CD14-positive monocyte (primary cell): ENCODE measurements at regions not wholly inside any gene's neighbourhood (a gene's known extent, or its start where the extent isn't known, plus 50 kb on each side); places are given as distances from the start of the nearest gene placed in this dataset.

ENCODE experiments used
- DNase-seq, 3 donors: peaks; one replicate each; pipeline ENCODE4 v3.0.0-alpha.2; 2011 to 2022
- H2AFZ ChIP-seq: 2 replicates; pipeline ENCODE4 v1.6.0; 2012; ENCODE audit warnings: mild to moderate bottlenecking, low read depth, low read length, inconsistent platforms; ENCODE audit not compliant: insufficient read depth, poor library complexity, severe bottlenecking
- H3K27ac ChIP-seq, 2 donors: 1 replicate in 1 of 2; 2 replicates in 1 of 2; pipeline ENCODE4 v1.5.1; 2012 to 2013; ENCODE audit warnings: low read length in 2 of 2, control low read depth in 1 of 2, inconsistent platforms in 1 of 2, low read depth in 1 of 2, mild to moderate bottlenecking in 1 of 2
- H3K27me3 ChIP-seq, 2 donors: one replicate each; pipeline versions ENCODE4 v1.6.0 to v1.6.1; 2011 to 2013; ENCODE audit warnings: low read length in 2 of 2; ENCODE audit not compliant: control insufficient read depth in 2 of 2, insufficient read depth in 2 of 2
- H3K36me3 ChIP-seq, 2 donors: replicated peaks in 1 of 2; 1 replicate in 1 of 2; 2 replicates in 1 of 2; pipeline versions ENCODE4 v1.5.1 to v1.6.1; 2012 to 2013; ENCODE audit warnings: low read length in 2 of 2, control low read depth in 1 of 2, inconsistent platforms in 1 of 2, mild to moderate bottlenecking in 1 of 2; ENCODE audit not compliant: insufficient read depth in 2 of 2, control insufficient read depth in 1 of 2
- H3K4me1 ChIP-seq, 2 donors: 1 replicate in 1 of 2; 2 replicates in 1 of 2; pipeline versions ENCODE4 v1.5.1 to v1.6.1; 2012 to 2013; ENCODE audit warnings: low read length in 2 of 2, control low read depth in 1 of 2, inconsistent platforms in 1 of 2, mild to moderate bottlenecking in 1 of 2, moderate library complexity in 1 of 2; ENCODE audit not compliant: insufficient read depth in 2 of 2, control insufficient read depth in 1 of 2
- H3K4me2 ChIP-seq: replicated peaks from 2 replicates; pipeline ENCODE3; 2012; ENCODE audit warnings: low read length, moderate library complexity, mild to moderate bottlenecking; ENCODE audit not compliant: poor library complexity, severe bottlenecking; ENCODE audit errors: extremely low read depth
- H3K4me3 ChIP-seq, 3 experiments: fragments of 200-600 bp in 1 of 3; sonication (generic) in 1 of 3; replicated peaks in 1 of 3; 1 replicate in 2 of 3; 2 replicates in 1 of 3; pipeline ENCODE4 v1.5.1; 2011 to 2013; ENCODE audit warnings: low read length in 3 of 3, mild to moderate bottlenecking in 3 of 3, control low read depth in 2 of 3, low read depth in 2 of 3, inconsistent platforms in 1 of 3, moderate library complexity in 1 of 3
- H3K79me2 ChIP-seq: 2 replicates; pipeline ENCODE4 v1.6.0; 2012; ENCODE audit warnings: mild to moderate bottlenecking, control low read depth, inconsistent platforms, low read length, moderate library complexity; ENCODE audit not compliant: insufficient read depth
- H3K9ac ChIP-seq: 2 replicates; pipeline ENCODE4 v1.6.0; 2017; ENCODE audit warnings: low read length, mild to moderate bottlenecking; ENCODE audit not compliant: insufficient read depth, poor library complexity, severe bottlenecking
- H3K9me3 ChIP-seq, 2 donors: replicated peaks in 1 of 2; 1 replicate in 1 of 2; 2 replicates in 1 of 2; pipeline versions ENCODE4 v1.5.1 to v1.6.1; 2012 to 2013; ENCODE audit warnings: low read length in 2 of 2, control low read depth in 1 of 2; ENCODE audit not compliant: control insufficient read depth in 1 of 2, insufficient read depth in 1 of 2
- H4K20me1 ChIP-seq: 2 replicates; pipeline ENCODE4 v1.6.0; 2012; ENCODE audit warnings: mild to moderate bottlenecking, low read length, control low read depth, moderate library complexity; ENCODE audit not compliant: insufficient read depth
- H3K27ac Mint-ChIP-seq, 7 donors: one replicate each; pipeline ENCODE4 v1.8.0; 2020; ENCODE audit warnings: mild to moderate bottlenecking in 7 of 7, mixed read lengths in 7 of 7, moderate library complexity in 6 of 7, inconsistent platforms in 2 of 7
- H3K27me3 Mint-ChIP-seq, 3 donors: one replicate each; pipeline ENCODE4 v1.8.0; 2021 to 2022; ENCODE audit warnings: low read depth in 3 of 3, mild to moderate bottlenecking in 3 of 3, mixed read lengths in 3 of 3, moderate library complexity in 3 of 3, inconsistent platforms in 1 of 3
- H3K36me3 Mint-ChIP-seq, 2 donors: one replicate each; pipeline ENCODE4 v1.8.0; 2020; ENCODE audit warnings: mixed read lengths in 2 of 2, inconsistent platforms in 1 of 2, mild to moderate bottlenecking in 1 of 2
- H3K4me1 Mint-ChIP-seq: one replicate; pipeline ENCODE4 v1.8.0; 2020; ENCODE audit warnings: mild to moderate bottlenecking, mixed read lengths
- H3K4me3 Mint-ChIP-seq, 2 donors: one replicate each; pipeline ENCODE4 v1.8.0; 2020; ENCODE audit warnings: mild to moderate bottlenecking in 2 of 2, mixed read lengths in 2 of 2, moderate library complexity in 1 of 2
- H3K9me3 Mint-ChIP-seq, 7 donors: one replicate each; pipeline ENCODE4 v1.8.0; 2020 to 2022; ENCODE audit warnings: mixed read lengths in 7 of 7, mild to moderate bottlenecking in 6 of 7, moderate library complexity in 6 of 7, inconsistent platforms in 2 of 7
- CTCF ChIP-seq: fragments of 200-600 bp; IDR thresholded peaks from one replicate; pipeline ENCODE4 v1.8.0; 2022; ENCODE audit warnings: antibody characterized with exemption, mild to moderate bottlenecking
- WGBS: methylation state at CpG from one replicate; pipeline ENCODE4 v1.1.5; 2013; ENCODE audit warnings: missing lambda C conversion rate; ENCODE audit not compliant: insufficient coverage; 5-methylcytosine and 5-hydroxymethylcytosine counted together
- intact Hi-C, 2 donors: fragments of 100-400 bp; cut with micrococcal nuclease; formaldehyde crosslinking; loops; one replicate each; pipeline versions ENCODE4 v1.15.0 to v1.15.1; 2023

- Histone ChIP-seq H3K9me3 (peaks cover 0 to 5% of the 10 kb centered on the region in 2 donors), H2AFZ (no peak overlapping the region), H3K4me1 (no peaks in the 10 kb centered on the region), H3K4me3 (no peak overlapping the region), H3K9ac (no peak overlapping the region), H3K79me2 (no peaks in the 10 kb centered on the region), H3K4me2 (no peak overlapping the region), H3K27ac (no peak overlapping the region), H4K20me1 (no peaks in the 10 kb centered on the region), H3K36me3 (no peaks in the 10 kb centered on the region), H3K27me3 (no peaks in the 10 kb centered on the region)
- intact Hi-C loops, result no loop called here
- no peak for DNase-seq
- H3K4me1 Mint-ChIP-seq, result no peaks in the 10 kb centered on the region
- peaks cover 0 to 3% (median 2%) of the 10 kb centered on the region in 3 donors for H3K27me3 Mint-ChIP-seq
- WGBS, result 58% methylated on average over 2 of the region's 9 CpGs
- no peak overlapping the region for H3K27ac Mint-ChIP-seq
- peaks cover 0 to 18% (median 0%) of the 10 kb centered on the region in 7 donors for H3K9me3 Mint-ChIP-seq
- H3K36me3 Mint-ChIP-seq, result no peaks in the 10 kb centered on the region
- no peak for TF ChIP-seq CTCF
- no peak overlapping the region for H3K4me3 Mint-ChIP-seq
Measured at GRCh38 chr13:21875116-21875515, 204.2 kb downstream of the FGF9 start.

- WGBS, result 91% methylated on average over 5 of the region's 8 CpGs
- no peaks in the 10 kb centered on the region for H3K4me1 ChIP-seq
Measured at GRCh38 chr13:21879263-21879914, 208.5 kb downstream of the FGF9 start.

More at GRCh38 chr13:21879263-21879914, 208.5 kb downstream of the FGF9 start:
- no peak overlapping the region for H3K27ac ChIP-seq
- intact Hi-C loops, result no loop called here
- H3K9me3 ChIP-seq, result peaks cover 0 to 5% of the 10 kb centered on the region in 2 donors
- H3K27me3 ChIP-seq, result no peaks in the 10 kb centered on the region
- Mint-ChIP-seq H3K4me1 (no peaks in the 10 kb centered on the region), H3K27ac (no peak overlapping the region), H3K36me3 (no peaks in the 10 kb centered on the region), H3K9me3 (peaks cover 0 to 29% (median 3%) of the 10 kb centered on the region in 7 donors), H3K4me3 (no peak overlapping the region), H3K27me3 (peaks cover 0 to 3% (median 3%) of the 10 kb centered on the region in 3 donors)
- H3K4me3 ChIP-seq, result no peak overlapping the region
- TF ChIP-seq CTCF, result no peak
- no peak overlapping the region for H3K9ac ChIP-seq
- H4K20me1 ChIP-seq, result no peaks in the 10 kb centered on the region
- no peak overlapping the region for H2AFZ ChIP-seq
- DNase-seq, result no peak
- H3K4me2 ChIP-seq, result no peak overlapping the region
- H3K36me3 ChIP-seq, result no peaks in the 10 kb centered on the region
- no peaks in the 10 kb centered on the region for H3K79me2 ChIP-seq
